GM12874 (cell line): ENCODE measurements at regions not wholly inside any gene's neighbourhood (a gene's known extent, or its start where the extent isn't known, plus 50 kb on each side); places are given as distances from the start of the nearest gene placed in this dataset.

Experiments
- TF ChIP-seq, protein P1 (sequence below): IDR thresholded peaks from 2 replicates; pipeline ENCODE4 v1.5.1; 2011; ENCODE audit warnings: low read depth, mild to moderate bottlenecking, control low read depth, low read length, moderate library complexity; ENCODE audit not compliant: insufficient read depth

DNA sequence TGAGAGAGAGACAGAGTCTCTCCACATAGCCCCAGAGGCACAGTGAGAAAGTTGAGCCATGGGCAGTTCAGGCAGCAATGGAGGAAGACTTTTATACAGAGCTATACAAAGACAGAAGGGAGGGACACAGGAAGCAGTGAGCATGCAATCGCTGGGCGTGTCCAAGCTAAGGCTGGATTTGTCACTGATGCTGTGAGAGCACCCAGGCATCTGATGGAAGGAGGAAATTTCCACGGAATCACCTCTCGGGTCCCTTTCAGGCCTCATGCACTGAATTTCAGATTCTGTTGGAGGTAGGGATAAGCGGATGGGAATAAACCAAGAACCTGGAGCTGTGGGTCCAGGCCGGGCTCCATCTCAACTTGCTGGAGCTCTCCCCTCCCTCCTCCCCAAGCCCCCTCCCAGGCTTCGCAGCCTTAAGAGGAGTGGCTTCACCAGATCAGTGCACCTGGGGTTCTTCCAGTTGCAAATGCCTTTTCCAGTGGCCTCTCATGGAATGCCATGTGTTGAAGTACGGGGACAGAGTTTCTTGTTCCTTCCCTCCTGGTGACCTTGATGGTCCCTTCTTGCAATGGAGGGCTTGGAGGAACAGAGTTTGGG, 114.8 kb upstream of the ALDH1B1 start:
- TF ChIP-seq, protein P1, sequence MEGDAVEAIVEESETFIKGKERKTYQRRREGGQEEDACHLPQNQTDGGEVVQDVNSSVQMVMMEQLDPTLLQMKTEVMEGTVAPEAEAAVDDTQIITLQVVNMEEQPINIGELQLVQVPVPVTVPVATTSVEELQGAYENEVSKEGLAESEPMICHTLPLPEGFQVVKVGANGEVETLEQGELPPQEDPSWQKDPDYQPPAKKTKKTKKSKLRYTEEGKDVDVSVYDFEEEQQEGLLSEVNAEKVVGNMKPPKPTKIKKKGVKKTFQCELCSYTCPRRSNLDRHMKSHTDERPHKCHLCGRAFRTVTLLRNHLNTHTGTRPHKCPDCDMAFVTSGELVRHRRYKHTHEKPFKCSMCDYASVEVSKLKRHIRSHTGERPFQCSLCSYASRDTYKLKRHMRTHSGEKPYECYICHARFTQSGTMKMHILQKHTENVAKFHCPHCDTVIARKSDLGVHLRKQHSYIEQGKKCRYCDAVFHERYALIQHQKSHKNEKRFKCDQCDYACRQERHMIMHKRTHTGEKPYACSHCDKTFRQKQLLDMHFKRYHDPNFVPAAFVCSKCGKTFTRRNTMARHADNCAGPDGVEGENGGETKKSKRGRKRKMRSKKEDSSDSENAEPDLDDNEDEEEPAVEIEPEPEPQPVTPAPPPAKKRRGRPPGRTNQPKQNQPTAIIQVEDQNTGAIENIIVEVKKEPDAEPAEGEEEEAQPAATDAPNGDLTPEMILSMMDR = no peak

DNA sequence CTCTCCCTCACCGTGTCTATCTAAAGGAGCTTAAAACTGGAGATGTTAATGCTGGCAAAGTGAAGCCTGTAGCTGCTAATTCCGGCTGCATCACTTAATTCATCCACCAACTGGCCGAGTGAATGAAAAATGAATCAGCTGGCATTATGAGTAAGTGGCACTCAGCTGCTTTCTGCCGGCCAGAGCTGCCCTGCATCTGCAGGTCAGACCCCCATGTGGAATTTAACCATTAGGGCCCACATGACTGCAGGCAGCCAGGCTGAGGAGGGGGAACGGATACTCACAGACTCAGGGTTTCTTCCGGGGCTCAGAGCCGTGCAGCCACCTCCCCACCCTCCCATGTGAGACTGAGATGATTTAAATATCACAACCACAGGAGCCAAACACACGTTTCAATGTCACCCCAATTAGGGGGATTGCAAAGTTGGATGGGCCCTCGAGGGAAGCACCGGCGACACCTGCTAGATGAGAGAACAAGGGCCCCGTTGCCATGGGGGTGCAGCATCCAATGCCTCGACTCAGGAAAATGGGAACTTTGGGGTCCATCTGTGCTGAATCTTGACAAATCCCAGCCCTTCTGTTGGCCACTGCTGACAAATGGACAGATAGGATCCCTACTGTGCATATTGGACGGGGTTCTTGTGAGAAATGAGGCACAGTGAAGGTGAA, 115.6 kb upstream of the ALDH1B1 start:
- TF ChIP-seq, protein P1 = no peak

DNA sequence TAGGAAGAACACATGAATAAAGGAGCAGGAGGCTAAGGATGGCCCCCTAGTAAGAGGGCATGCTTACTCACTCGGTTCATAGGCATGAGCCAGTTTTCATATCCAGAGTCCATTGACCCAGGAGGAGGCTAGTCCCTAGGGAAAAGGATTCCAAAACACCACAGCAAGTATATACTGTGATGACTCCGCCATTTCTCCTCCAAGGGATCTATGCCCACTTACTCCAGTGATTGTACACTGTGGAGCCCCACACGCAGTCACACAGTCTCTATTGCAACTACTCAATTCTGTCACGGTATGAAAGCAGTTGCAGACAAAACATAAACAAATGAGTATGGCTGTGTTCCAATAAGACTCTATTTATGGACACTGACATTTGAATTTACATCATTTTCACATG, 117.7 kb upstream of the ALDH1B1 start:
- TF ChIP-seq, protein P1 = no peak

DNA sequence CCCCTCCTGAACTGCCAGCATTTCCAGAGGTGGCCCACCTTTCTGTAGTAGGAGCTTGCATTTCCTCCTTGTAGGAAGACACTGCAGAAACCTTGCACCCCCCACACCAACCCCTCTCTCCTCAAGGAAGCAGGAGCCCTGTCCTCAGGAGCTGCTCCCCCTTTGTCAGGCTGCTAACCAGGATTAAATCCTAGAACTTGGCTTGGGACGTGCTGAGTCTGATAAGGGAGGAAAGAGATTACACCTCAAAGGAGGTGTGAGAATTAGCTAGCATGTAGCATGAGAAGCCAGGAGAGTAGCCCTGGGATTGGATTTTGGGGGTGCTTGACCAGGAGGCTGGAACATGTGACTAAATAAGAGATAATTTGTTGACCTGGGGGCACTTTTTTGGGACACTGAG, 119.8 kb upstream of the ALDH1B1 start:
- TF ChIP-seq, protein P1 = no peak

DNA sequence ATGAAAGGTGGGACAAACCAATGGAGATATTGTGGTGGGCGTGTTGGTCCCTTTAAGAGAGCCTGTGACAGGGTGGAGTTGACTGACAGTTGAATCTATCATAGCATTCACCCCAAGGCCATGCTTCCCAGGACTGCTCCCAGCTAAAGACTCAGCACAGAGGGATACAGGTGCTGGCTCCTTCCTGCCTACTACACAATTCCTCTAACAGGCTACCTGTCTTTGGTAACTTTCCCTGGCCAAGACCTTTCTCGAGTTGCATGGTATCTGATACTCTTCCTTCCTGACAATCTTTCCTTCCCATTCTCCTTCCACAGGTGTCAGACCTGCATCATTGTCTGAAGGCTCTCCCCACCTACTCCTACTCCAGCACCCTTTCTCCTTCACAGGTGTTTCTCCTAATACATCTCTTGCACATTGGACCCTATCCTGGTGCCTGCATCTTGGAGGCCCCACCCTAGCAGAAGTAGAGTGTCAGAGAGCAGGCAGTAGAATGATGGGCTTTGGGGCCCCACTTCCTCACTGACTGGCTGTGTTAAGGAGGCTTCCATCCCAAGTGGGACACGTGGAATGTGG, 120.7 kb upstream of the ALDH1B1 start:
- TF ChIP-seq, protein P1 = no peak

DNA sequence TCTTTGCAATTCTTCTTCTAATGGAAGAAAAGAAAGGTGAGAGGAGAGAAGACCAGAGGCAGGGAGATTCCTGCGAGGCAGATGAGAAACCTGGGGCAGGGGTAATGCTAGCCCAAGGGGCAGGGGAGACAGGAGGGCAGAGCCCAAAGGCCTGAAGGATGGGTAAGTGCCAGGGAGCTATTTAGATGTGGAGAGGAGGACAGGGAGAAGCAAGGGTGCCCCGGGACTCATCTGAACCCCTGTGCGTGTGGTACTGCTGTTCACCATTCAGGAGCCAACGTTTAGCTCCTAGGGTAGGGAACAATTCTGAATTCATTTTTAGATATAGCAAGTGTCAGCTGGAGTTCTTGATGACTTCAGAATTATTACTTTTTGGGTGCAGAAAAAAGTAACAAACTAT, 122.7 kb upstream of the ALDH1B1 start:
- TF ChIP-seq, protein P1 = no peak

DNA sequence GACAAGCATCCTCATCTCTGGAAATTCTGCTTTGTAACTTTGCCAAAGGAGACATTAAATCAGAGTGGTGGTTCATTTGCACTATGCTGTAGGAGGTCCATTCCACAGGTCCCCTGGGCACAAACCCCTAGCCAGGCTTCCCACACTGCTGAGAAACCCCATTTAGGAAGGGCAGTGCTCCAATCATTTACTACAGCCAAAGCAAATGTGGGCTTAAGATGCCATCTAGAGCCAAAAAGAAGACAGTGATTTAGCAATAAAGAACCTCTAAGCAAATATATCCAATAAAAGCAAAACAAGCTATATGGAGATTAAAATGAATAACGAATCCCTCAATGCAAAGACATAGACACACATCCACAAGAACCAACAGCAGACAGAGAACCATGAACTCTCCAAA, 129.0 kb upstream of the ALDH1B1 start:
- TF ChIP-seq, protein P1 = no peak
